HEK293 (cell line): ENCODE measurements at regions not wholly inside any gene's neighbourhood (a gene's known extent, or its start where the extent isn't known, plus 50 kb on each side); places are given as distances from the start of the nearest gene placed in this dataset.

Experiments used
- CTCF ChIA-PET: fragments of 350-600 bp; formaldehyde crosslinking; extraction: SDS; loops from one replicate; lab custom pipeline; 2021; ENCODE audit warnings: antibody characterized with exemption; lab: Yijun Ruan, JAX
- POLR2A ChIA-PET: fragments of 300-600 bp; formaldehyde crosslinking; extraction: SDS; loops from one replicate; lab custom pipeline; 2020; ENCODE audit warnings: antibody characterized with exemption, inconsistent platforms; lab: Yijun Ruan, JAX
- H3K27ac ChIP-seq: fragments of 200-500 bp; sonication (Bioruptor generic); 2 replicates; pipeline ENCODE4 v1.5.1; 2014; ENCODE audit warnings: low read depth, low read length, control low read depth, inconsistent platforms; ENCODE audit errors: extremely low read depth
- H3K36me3 ChIP-seq, 2 experiments: fragments of 200-500 bp in 1 of 2; sonication (Bioruptor generic) in 1 of 2; 1 replicate in 1 of 2; 2 replicates in 1 of 2; pipeline ENCODE4 v1.5.1; 2014 to 2017; ENCODE audit warnings: inconsistent platforms in 2 of 2, low read length in 2 of 2; ENCODE audit not compliant: control insufficient read depth in 2 of 2, insufficient read depth in 1 of 2
- H3K4me1 ChIP-seq: fragments of 200-500 bp; sonication (Bioruptor generic); 2 replicates; pipeline ENCODE4 v1.5.1; 2014; ENCODE audit warnings: mild to moderate bottlenecking, low read length, inconsistent platforms; ENCODE audit not compliant: control insufficient read depth, insufficient read depth
- H3K4me3 ChIP-seq: 2 replicates; pipeline ENCODE4 v1.5.1; 2011; ENCODE audit warnings: low read depth, mild to moderate bottlenecking, control low read depth, low read length, moderate library complexity
- H3K9me3 ChIP-seq: fragments of 200-500 bp; sonication (Bioruptor generic); 2 replicates; pipeline ENCODE4 v1.5.1; 2014; ENCODE audit warnings: low read depth, low read length, inconsistent platforms; ENCODE audit not compliant: control insufficient read depth, insufficient read depth
- GLI4 ChIP-seq: fragments of 450-650 bp; formaldehyde crosslinking; IDR thresholded peaks from 2 replicates; pipeline ENCODE4 v1.5.1; 2016; ENCODE audit warnings: missing biosample characterization, missing genetic modification characterization
- MYNN ChIP-seq: fragments of 450-650 bp; formaldehyde crosslinking; IDR thresholded peaks from 2 replicates; pipeline ENCODE4 v1.5.1; 2016; ENCODE audit warnings: missing biosample characterization, missing genetic modification characterization, borderline replicate concordance
- OVOL3 ChIP-seq: fragments of 450-650 bp; formaldehyde crosslinking; IDR thresholded peaks from 2 replicates; pipeline ENCODE4 v1.5.1; 2016; ENCODE audit warnings: missing biosample characterization, missing genetic modification characterization
- RBAK ChIP-seq: fragments of 450-650 bp; formaldehyde crosslinking; IDR thresholded peaks from 2 replicates; pipeline ENCODE4 v1.5.1; 2016; ENCODE audit warnings: missing biosample characterization, missing genetic modification characterization
- SETDB1 ChIP-seq: IDR thresholded peaks from one replicate; pipeline ENCODE4 v1.6.1; 2017; ENCODE audit warnings: mild to moderate bottlenecking, low read length, moderate library complexity, mixed read lengths; ENCODE audit not compliant: insufficient read length
- ZBTB1 ChIP-seq: fragments of 450-650 bp; formaldehyde crosslinking; IDR thresholded peaks from 2 replicates; pipeline ENCODE4 v1.5.1; 2016; ENCODE audit warnings: missing biosample characterization, missing genetic modification characterization
- ZBTB17 ChIP-seq: fragments of 450-650 bp; formaldehyde crosslinking; IDR thresholded peaks from 2 replicates; pipeline ENCODE4 v1.5.1; 2016; ENCODE audit warnings: missing biosample characterization, missing genetic modification characterization
- ZBTB20 ChIP-seq: fragments of 450-650 bp; formaldehyde crosslinking; IDR thresholded peaks from 2 replicates; pipeline ENCODE4 v1.5.1; 2016; ENCODE audit warnings: missing biosample characterization, missing genetic modification characterization
- ZBTB21 ChIP-seq: fragments of 450-650 bp; formaldehyde crosslinking; IDR thresholded peaks from 2 replicates; pipeline ENCODE4 v1.5.1; 2017; ENCODE audit warnings: missing biosample characterization, missing genetic modification characterization
- ZFHX2 ChIP-seq: fragments of 450-650 bp; formaldehyde crosslinking; conservative IDR thresholded peaks from 2 replicates; pipeline ENCODE4 v1.5.1; 2016; ENCODE audit warnings: missing biosample characterization, missing genetic modification characterization
- ZFP3 ChIP-seq: fragments of 450-650 bp; formaldehyde crosslinking; IDR thresholded peaks from 2 replicates; pipeline ENCODE4 v1.5.1; 2016; ENCODE audit warnings: low read depth, missing biosample characterization, missing genetic modification characterization
- ZNF133 ChIP-seq: fragments of 450-650 bp; formaldehyde crosslinking; IDR thresholded peaks from 2 replicates; pipeline ENCODE4 v1.5.1; 2016; ENCODE audit warnings: missing biosample characterization, missing genetic modification characterization
- ZNF184 ChIP-seq: fragments of 450-650 bp; IDR thresholded peaks from 2 replicates; pipeline ENCODE4 v1.5.1; 2018; ENCODE audit warnings: missing biosample characterization, mild to moderate bottlenecking, missing genetic modification characterization
- ZNF223 ChIP-seq: fragments of 450-650 bp; formaldehyde crosslinking; IDR thresholded peaks from 2 replicates; pipeline ENCODE4 v1.5.1; 2016; ENCODE audit warnings: missing biosample characterization, missing genetic modification characterization
- ZNF341 ChIP-seq: fragments of 450-650 bp; formaldehyde crosslinking; IDR thresholded peaks from 2 replicates; pipeline ENCODE4; 2016; ENCODE audit warnings: low read depth, missing biosample characterization, missing genetic modification characterization
- ZNF350 ChIP-seq: fragments of 450-650 bp; formaldehyde crosslinking; IDR thresholded peaks from 2 replicates; pipeline ENCODE4 v1.5.0; 2017; ENCODE audit warnings: missing biosample characterization, mild to moderate bottlenecking, missing genetic modification characterization
- ZNF394 ChIP-seq: fragments of 450-650 bp; formaldehyde crosslinking; IDR thresholded peaks from 2 replicates; pipeline ENCODE4 v1.5.1; 2016; ENCODE audit warnings: missing biosample characterization, missing genetic modification characterization, mild to moderate bottlenecking, moderate library complexity, borderline replicate concordance
- ZNF404 ChIP-seq: fragments of 450-650 bp; formaldehyde crosslinking; IDR thresholded peaks from 2 replicates; pipeline ENCODE4 v1.5.1; 2017; ENCODE audit warnings: missing biosample characterization, missing genetic modification characterization
- ZNF549 ChIP-seq: fragments of 450-650 bp; IDR thresholded peaks from 2 replicates; pipeline ENCODE4 v1.5.1; 2018; ENCODE audit warnings: missing biosample characterization, missing genetic modification characterization, mild to moderate bottlenecking, inconsistent platforms, moderate library complexity
- ZNF600 ChIP-seq: fragments of 450-650 bp; formaldehyde crosslinking; IDR thresholded peaks from 2 replicates; pipeline ENCODE4 v1.5.1; 2016; ENCODE audit warnings: missing biosample characterization, missing genetic modification characterization
- ZNF621 ChIP-seq: fragments of 450-650 bp; formaldehyde crosslinking; IDR thresholded peaks from 2 replicates; pipeline ENCODE4 v1.5.1; 2017; ENCODE audit warnings: missing biosample characterization, missing genetic modification characterization
- ZNF624 ChIP-seq: fragments of 450-650 bp; formaldehyde crosslinking; IDR thresholded peaks from 2 replicates; pipeline ENCODE4 v1.5.1; 2017; ENCODE audit warnings: missing biosample characterization, missing genetic modification characterization
- ZNF660 ChIP-seq: fragments of 450-650 bp; IDR thresholded peaks from 2 replicates; pipeline ENCODE4 v1.5.1; 2018; ENCODE audit warnings: missing biosample characterization, mild to moderate bottlenecking, missing genetic modification characterization
- ZNF677 ChIP-seq: fragments of 450-650 bp; IDR thresholded peaks from 2 replicates; pipeline ENCODE4 v1.5.0; 2018; ENCODE audit warnings: missing biosample characterization, mild to moderate bottlenecking, missing genetic modification characterization, moderate library complexity
- ZSCAN30 ChIP-seq: fragments of 450-650 bp; IDR thresholded peaks from 2 replicates; pipeline ENCODE4 v1.5.1; 2018; ENCODE audit warnings: missing biosample characterization, mild to moderate bottlenecking, missing genetic modification characterization, moderate library complexity
- TF ChIP-seq, protein P1 (sequence below): fragments of 450-650 bp; formaldehyde crosslinking; IDR thresholded peaks from 2 replicates; pipeline ENCODE4 v1.5.1; 2016; ENCODE audit warnings: missing biosample characterization, missing genetic modification characterization, low read depth
- TF ChIP-seq, protein P2 (sequence below): fragments of 450-650 bp; formaldehyde crosslinking; IDR thresholded peaks from 2 replicates; pipeline ENCODE4 v1.5.1; 2016; ENCODE audit warnings: missing biosample characterization, missing genetic modification characterization
- TF ChIP-seq, protein P3 (sequence below): fragments of 450-650 bp; formaldehyde crosslinking; IDR thresholded peaks from 2 replicates; pipeline ENCODE4 v1.5.1; 2016; ENCODE audit warnings: missing biosample characterization, missing genetic modification characterization
- TF ChIP-seq, protein P4 (sequence below): fragments of 450-650 bp; IDR thresholded peaks from 2 replicates; pipeline ENCODE4 v1.5.1; 2018; ENCODE audit warnings: missing biosample characterization, mild to moderate bottlenecking, missing genetic modification characterization
- TF ChIP-seq, protein P5 (sequence below): fragments of 450-650 bp; formaldehyde crosslinking; IDR thresholded peaks from 2 replicates; pipeline ENCODE4 v1.5.1; 2017; ENCODE audit warnings: missing biosample characterization, missing genetic modification characterization

DNA sequence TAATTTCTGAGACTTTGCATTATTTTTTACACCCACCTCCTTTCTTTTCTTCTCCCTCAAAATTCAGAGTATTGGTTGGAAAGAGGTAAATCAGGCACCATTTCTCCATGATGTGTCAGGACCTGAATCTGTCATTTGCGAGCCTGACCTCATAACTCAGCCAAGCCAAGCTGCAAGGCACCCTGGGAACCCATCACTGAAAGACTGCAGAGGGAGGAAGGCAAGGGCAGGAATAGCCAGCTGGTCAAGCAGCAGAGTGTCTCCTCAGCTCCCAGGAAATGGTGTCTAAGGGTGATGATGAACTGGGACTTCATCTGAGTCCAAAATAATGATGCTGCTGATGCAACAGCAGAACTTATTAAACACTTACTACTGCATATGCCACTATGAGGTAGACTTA lies 556.6 kb downstream of the OMA1 start:
- no peaks in the 10 kb centered on the region for H3K9me3 ChIP-seq
- POLR2A ChIA-PET, result no interaction called here
- H3K27ac ChIP-seq, result no peak overlapping the region
- H3K4me3 ChIP-seq, result no peak overlapping the region
- TF ChIP-seq ZNF341 (tag by site-specific recombination), result peak; percentile 32; the same call in 1 of the 2 replicates
- TF ChIP-seq ZFHX2 (tag by site-specific recombination), result no peak
- TF ChIP-seq, all 188 proteins: peak for 1
- CTCF ChIA-PET, result no interaction called here
- no peaks in the 10 kb centered on the region for H3K36me3 ChIP-seq
- H3K4me1 ChIP-seq, result no peaks in the 10 kb centered on the region

DNA sequence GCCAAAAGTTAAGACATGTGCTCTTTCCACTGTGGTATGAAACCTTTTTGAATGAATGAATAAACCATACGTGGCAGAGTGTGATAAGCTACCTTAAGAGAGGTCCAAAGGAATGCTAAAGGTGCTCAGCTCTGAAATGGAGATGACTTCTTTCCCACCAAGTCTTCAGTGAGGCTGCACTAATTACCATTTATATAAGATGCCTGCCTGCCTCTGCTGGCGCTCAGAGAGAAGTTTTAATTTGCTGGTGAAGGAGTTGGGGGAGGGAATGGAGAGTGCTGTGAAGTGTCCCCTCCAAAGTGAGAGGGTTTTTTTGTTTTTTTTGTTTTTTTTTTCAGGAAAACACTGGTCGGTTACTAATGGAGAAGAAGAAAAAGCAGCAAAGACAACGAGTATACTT lies 559.0 kb downstream of the OMA1 start:
- TF ChIP-seq ZNF600 (no peak), ZNF394 (tag by site-specific recombination) (no peak), ZNF621 (no peak)
- TF ChIP-seq, all 188 proteins: peak for 0
- Histone ChIP-seq H3K36me3 (no peaks in the 10 kb centered on the region), H3K4me1 (no peaks in the 10 kb centered on the region), H3K4me3 (no peak overlapping the region), H3K27ac (no peak overlapping the region), H3K9me3 (no peaks in the 10 kb centered on the region)
- CTCF ChIA-PET, result interaction anchor here (0.7 kb wide), 1 partner anchor 516 kb away, joined by 3 read pairs; no protein-coding TSS in a partner anchor
- POLR2A ChIA-PET, result no interaction called here

DNA sequence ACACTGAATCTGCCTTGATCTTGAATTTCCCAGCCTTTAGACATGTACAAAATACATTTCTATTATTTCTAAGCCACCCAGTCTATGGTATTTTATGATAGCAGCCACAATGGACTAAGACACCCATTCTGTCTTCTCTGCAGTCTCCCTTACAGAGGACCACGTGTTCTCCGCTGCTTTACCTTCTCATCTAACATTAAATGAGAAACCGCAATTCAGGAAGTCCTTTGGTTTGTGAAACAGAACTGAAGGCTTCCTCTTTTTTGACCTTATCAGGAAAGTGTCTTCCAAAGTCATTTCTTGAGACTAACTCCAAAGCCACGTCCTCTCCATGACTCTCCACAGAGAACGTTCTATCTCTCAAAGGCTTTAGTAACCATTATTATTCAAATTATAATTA lies 560.1 kb downstream of the OMA1 start:
- Histone ChIP-seq H3K4me3 (no peak overlapping the region), H3K27ac (no peak overlapping the region)

DNA sequence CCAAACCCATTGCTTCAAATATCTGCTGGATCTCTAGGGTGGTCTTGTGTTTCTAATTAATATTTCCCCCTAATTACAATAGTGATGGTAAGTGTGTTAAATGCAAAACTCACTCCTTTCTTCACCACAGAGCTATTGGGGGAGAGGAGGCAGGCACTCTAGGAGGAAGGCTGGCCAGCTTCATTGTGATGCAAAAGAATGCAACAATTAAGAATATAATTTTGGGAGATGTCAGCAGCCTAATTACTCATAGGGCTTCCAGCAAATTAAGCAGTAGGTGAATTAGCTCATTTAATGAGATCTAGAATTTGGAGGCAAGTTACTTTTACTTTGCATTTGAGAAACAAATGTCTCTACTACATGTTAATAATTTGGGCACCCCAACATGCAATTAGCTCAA lies 560.4 kb upstream of the DAB1 start:
- Histone ChIP-seq H3K4me1 (no peaks in the 10 kb centered on the region), H3K36me3 (no peaks in the 10 kb centered on the region), H3K4me3 (no peak overlapping the region), H3K9me3 (no peaks in the 10 kb centered on the region), H3K27ac (no peak overlapping the region)
- ChIA-PET POLR2A (no interaction called here), CTCF (no interaction called here)
- TF ChIP-seq, protein P1, sequence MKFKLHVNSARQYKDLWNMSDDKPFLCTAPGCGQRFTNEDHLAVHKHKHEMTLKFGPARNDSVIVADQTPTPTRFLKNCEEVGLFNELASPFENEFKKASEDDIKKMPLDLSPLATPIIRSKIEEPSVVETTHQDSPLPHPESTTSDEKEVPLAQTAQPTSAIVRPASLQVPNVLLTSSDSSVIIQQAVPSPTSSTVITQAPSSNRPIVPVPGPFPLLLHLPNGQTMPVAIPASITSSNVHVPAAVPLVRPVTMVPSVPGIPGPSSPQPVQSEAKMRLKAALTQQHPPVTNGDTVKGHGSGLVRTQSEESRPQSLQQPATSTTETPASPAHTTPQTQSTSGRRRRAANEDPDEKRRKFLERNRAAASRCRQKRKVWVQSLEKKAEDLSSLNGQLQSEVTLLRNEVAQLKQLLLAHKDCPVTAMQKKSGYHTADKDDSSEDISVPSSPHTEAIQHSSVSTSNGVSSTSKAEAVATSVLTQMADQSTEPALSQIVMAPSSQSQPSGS (tag by site-specific recombination), result no peak
- TF ChIP-seq ZNF184 (tag by site-specific recombination) (no peak), ZBTB20 (tag by site-specific recombination) (no peak), ZNF133 (tag by site-specific recombination) (no peak), ZBTB1 (no peak), ZNF350 (tag by site-specific recombination) (no peak), RBAK (tag by site-specific recombination) (no peak)
- TF ChIP-seq, protein P2, sequence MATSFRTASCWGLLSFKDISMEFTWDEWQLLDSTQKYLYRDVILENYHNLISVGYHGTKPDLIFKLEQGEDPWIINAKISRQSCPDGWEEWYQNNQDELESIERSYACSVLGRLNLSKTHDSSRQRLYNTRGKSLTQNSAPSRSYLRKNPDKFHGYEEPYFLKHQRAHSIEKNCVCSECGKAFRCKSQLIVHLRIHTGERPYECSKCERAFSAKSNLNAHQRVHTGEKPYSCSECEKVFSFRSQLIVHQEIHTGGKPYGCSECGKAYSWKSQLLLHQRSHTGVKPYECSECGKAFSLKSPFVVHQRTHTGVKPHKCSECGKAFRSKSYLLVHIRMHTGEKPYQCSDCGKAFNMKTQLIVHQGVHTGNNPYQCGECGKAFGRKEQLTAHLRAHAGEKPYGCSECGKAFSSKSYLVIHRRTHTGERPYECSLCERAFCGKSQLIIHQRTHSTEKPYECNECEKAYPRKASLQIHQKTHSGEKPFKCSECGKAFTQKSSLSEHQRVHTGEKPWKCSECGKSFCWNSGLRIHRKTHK (tag by site-specific recombination), result no peak
- TF ChIP-seq, protein P3, sequence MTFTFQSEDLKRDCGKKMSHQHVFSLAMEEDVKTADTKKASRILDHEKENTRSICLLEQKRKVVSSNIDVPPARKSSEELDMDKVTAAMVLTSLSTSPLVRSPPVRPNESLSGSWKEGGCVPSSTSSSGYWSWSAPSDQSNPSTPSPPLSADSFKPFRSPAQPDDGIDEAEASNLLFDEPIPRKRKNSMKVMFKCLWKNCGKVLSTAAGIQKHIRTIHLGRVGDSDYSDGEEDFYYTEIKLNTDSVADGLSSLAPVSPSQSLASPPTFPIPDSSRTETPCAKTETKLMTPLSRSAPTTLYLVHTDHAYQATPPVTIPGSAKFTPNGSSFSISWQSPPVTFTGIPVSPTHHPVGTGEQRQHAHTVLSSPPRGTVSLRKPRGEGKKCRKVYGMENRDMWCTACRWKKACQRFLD, result no peak

More for the DNA sequence above, 560.1 kb downstream of the OMA1 start:
- Histone ChIP-seq H3K9me3 (no peaks in the 10 kb centered on the region), H3K4me1 (no peaks in the 10 kb centered on the region), H3K36me3 (no peaks in the 10 kb centered on the region)
- POLR2A ChIA-PET, result no interaction called here
- CTCF ChIA-PET, result no interaction called here
- TF ChIP-seq ZNF624, result no peak
- no peak for TF ChIP-seq ZBTB21
- no peak for TF ChIP-seq ZNF133 (tag by site-specific recombination)
- TF ChIP-seq SETDB1, result no peak
- TF ChIP-seq ZNF223, result no peak
- no peak for TF ChIP-seq ZBTB17 (tag by site-specific recombination)
- TF ChIP-seq GLI4 (tag by site-specific recombination), result no peak
- TF ChIP-seq ZNF600, result no peak
- no peak for TF ChIP-seq ZSCAN30 (tag by site-specific recombination)
- no peak for TF ChIP-seq ZNF549 (tag by site-specific recombination)
- no peak for TF ChIP-seq OVOL3 (tag by site-specific recombination)
- no peak for TF ChIP-seq MYNN (tag by site-specific recombination)
- no peak for TF ChIP-seq ZNF404 (tag by site-specific recombination)
- TF ChIP-seq ZFP3, result no peak
- TF ChIP-seq ZNF677 (tag by site-specific recombination), result no peak
- TF ChIP-seq, protein P4, sequence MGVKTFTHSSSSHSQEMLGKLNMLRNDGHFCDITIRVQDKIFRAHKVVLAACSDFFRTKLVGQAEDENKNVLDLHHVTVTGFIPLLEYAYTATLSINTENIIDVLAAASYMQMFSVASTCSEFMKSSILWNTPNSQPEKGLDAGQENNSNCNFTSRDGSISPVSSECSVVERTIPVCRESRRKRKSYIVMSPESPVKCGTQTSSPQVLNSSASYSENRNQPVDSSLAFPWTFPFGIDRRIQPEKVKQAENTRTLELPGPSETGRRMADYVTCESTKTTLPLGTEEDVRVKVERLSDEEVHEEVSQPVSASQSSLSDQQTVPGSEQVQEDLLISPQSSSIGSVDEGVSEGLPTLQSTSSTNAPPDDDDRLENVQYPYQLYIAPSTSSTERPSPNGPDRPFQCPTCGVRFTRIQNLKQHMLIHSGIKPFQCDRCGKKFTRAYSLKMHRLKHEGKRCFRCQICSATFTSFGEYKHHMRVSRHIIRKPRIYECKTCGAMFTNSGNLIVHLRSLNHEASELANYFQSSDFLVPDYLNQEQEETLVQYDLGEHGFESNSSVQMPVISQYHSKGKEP, result no peak
- no peak for TF ChIP-seq ZNF660 (tag by site-specific recombination)
- TF ChIP-seq, protein P5, sequence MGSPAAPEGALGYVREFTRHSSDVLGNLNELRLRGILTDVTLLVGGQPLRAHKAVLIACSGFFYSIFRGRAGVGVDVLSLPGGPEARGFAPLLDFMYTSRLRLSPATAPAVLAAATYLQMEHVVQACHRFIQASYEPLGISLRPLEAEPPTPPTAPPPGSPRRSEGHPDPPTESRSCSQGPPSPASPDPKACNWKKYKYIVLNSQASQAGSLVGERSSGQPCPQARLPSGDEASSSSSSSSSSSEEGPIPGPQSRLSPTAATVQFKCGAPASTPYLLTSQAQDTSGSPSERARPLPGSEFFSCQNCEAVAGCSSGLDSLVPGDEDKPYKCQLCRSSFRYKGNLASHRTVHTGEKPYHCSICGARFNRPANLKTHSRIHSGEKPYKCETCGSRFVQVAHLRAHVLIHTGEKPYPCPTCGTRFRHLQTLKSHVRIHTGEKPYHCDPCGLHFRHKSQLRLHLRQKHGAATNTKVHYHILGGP, result no peak
- TF ChIP-seq, all 188 proteins: peak for 0
